Endothelial cell (in vitro differentiated cells): ENCODE measurements at regions not wholly inside any gene's neighbourhood (a gene's known extent, or its start where the extent isn't known, plus 50 kb on each side); places are given as distances from the start of the nearest gene placed in this dataset.
"Not testable (repeated sequence)": the region's sequence is repeated elsewhere in the genome, so short reads cannot be mapped to it uniquely, and the experiment has no call there.

Experiments used
- DNase-seq: peaks from one replicate; pipeline ENCODE4 v3.0.0; 2021; ENCODE audit warnings: low spot score
- H3K27ac Mint-ChIP-seq: one replicate; pipeline ENCODE4 v1.8.0; 2021; ENCODE audit warnings: mixed read lengths, inconsistent platforms; ENCODE audit not compliant: unreplicated experiment
- H3K27me3 Mint-ChIP-seq: one replicate; pipeline ENCODE4 v1.8.0; 2021; ENCODE audit warnings: mild to moderate bottlenecking, moderate library complexity, mixed read lengths, inconsistent platforms; ENCODE audit not compliant: unreplicated experiment
- H3K36me3 Mint-ChIP-seq: one replicate; pipeline ENCODE4 v1.8.0; 2021; ENCODE audit warnings: mild to moderate bottlenecking, low read depth, mixed read lengths, inconsistent platforms; ENCODE audit not compliant: unreplicated experiment
- H3K4me1 Mint-ChIP-seq: one replicate; pipeline ENCODE4 v1.8.0; 2021; ENCODE audit warnings: mild to moderate bottlenecking, mixed read lengths, inconsistent platforms; ENCODE audit not compliant: unreplicated experiment
- H3K4me3 Mint-ChIP-seq: one replicate; pipeline ENCODE4 v1.8.0; 2021; ENCODE audit warnings: mild to moderate bottlenecking, mixed read lengths, inconsistent platforms; ENCODE audit not compliant: unreplicated experiment
- H3K9me3 Mint-ChIP-seq: one replicate; pipeline ENCODE4 v1.8.0; 2021; ENCODE audit warnings: mixed read lengths, inconsistent platforms; ENCODE audit not compliant: unreplicated experiment
- CTCF ChIP-seq: fragments of 200-600 bp; sonication (generic); IDR thresholded peaks from one replicate; pipeline ENCODE4 v1.5.0; 2021; ENCODE audit warnings: antibody characterized with exemption; ENCODE audit not compliant: unreplicated experiment

DNA sequence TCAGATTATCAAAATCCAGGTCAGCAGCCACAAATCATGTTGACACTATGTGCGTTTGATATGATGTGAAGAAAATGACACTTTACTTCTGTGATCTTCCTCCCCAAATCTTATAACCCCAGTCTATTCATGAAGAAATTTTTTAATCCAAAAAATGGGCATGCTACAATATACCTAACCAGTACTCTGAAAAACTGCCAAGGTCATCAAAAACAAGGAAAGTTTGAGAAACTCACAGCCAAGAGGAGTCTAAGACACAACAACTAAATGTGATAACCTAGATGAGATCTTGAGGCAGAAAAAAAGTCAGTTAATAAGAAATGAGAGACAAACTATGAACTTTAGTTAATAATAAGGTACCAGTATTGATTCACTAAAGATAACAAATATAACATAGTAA, 200.6 kb upstream of the IRAK1BP1 start:
- H3K4me3 Mint-ChIP-seq = no peak overlapping the region
- H3K27ac Mint-ChIP-seq = no peak overlapping the region
- no peaks in the 10 kb centered on the region for H3K9me3 Mint-ChIP-seq
- H3K27me3 Mint-ChIP-seq = no peaks in the 10 kb centered on the region
- H3K36me3 Mint-ChIP-seq = no peaks in the 10 kb centered on the region
- H3K4me1 Mint-ChIP-seq = no peaks in the 10 kb centered on the region
- no peak for DNase-seq
- no peak for TF ChIP-seq CTCF

DNA sequence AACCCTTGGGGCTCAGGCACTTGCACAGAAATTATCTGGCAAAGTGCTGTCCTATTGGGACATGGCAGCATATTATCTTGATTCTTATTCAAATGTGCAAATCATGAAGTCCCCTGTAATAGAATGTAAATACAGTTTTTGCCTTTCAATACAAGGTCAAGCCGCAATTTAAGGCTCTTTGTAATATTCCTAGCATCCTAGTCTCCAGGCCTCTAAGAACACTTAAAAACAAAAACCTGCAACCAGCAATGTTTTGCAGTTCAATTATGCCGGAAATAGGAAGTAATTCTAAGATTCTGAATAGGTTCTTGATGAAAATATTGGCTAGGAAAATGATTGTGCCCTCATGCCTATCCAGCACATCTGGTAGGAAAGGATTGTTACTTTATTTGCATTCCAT, 197.2 kb upstream of the IRAK1BP1 start:
- Mint-ChIP-seq H3K36me3 (no peaks in the 10 kb centered on the region), H3K27me3 (no peaks in the 10 kb centered on the region), H3K9me3 (no peaks in the 10 kb centered on the region), H3K27ac (no peak overlapping the region), H3K4me1 (no peaks in the 10 kb centered on the region), H3K4me3 (no peak overlapping the region)
- no peak for TF ChIP-seq CTCF
- no peak for DNase-seq

- no peaks in the 10 kb centered on the region for H3K27me3 Mint-ChIP-seq
- no peak overlapping the region for H3K4me3 Mint-ChIP-seq
- no peak overlapping the region for H3K27ac Mint-ChIP-seq
- no peaks in the 10 kb centered on the region for H3K4me1 Mint-ChIP-seq
- H3K9me3 Mint-ChIP-seq = peaks cover 1% of the 10 kb centered on the region
- no peak for TF ChIP-seq CTCF
- peaks cover 2% of the 10 kb centered on the region for H3K36me3 Mint-ChIP-seq
- DNase-seq = no peak
These were observed 196.5 kb upstream of the IRAK1BP1 start for GRCh38 chr6:78670802-78671201.

DNA sequence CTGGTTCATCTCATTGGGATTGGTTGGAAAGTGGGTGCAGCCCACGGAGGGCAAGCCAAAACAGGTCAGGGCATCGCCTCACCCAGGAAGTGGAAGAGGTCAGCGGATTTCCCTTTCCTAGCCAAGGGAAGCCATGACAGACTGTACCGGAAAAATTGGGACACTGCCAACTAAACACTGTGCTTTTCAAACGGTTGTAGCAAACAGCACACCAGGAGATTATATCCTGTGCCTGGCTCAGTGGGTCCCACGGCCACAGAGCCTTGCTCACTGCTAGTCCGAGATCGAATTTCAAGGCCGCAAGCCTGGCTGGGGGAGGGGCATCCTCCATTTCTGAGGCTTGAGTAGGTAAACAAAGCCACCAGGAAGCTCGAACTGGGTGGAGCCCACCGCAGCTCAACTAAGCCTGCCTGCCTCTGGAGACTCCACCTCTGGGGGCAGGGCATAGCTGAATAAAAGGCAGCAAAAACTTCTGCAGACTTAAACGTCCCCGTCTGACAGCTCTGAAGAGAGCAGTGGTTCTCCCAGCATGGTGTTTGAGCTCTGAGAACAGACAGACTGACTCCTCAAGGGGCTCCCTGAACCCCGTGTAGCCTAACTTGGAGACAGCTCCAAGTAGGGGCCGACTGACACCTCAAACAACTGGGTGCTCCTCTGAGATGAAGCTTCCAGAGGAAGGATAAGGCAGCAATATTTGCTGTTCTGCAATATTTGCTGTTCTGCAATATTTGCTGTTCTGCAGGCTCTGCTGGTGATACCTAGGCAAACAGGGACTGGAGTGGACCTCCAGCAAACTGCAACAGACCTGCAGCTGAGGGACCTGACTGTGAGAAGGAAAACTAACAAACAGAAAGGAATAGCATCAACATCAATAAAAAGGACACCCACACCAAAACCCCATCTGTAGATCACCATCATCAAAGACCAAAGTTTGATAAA, 191.0 kb upstream of the IRAK1BP1 start:
- not testable (repeated sequence) for H3K4me3 Mint-ChIP-seq, H3K4me1 Mint-ChIP-seq, H3K36me3 Mint-ChIP-seq, H3K27ac Mint-ChIP-seq, H3K9me3 Mint-ChIP-seq, H3K27me3 Mint-ChIP-seq, DNase-seq

- no peak for DNase-seq
- no peak overlapping the region for H3K27ac Mint-ChIP-seq
- no peaks in the 10 kb centered on the region for H3K36me3 Mint-ChIP-seq
- no peaks in the 10 kb centered on the region for H3K4me1 Mint-ChIP-seq
- H3K9me3 Mint-ChIP-seq = no peaks in the 10 kb centered on the region
- TF ChIP-seq CTCF = no peak
- H3K4me3 Mint-ChIP-seq = no peak overlapping the region
- no peaks in the 10 kb centered on the region for H3K27me3 Mint-ChIP-seq
These were observed 178.7 kb upstream of the IRAK1BP1 start for GRCh38 chr6:78688668-78689067.
